ENCODE measurements at regions not wholly inside any gene's neighbourhood (a gene's known extent, or its start where the extent isn't known, plus 50 kb on each side); places are given as distances from the start of the nearest gene placed in this dataset.

- Histone ChIP-seq H3K4me3 (ENCODE audit: low read depth, low read length) (no peak overlapping the region), H3K36me3 (ENCODE audit: control insufficient read depth, insufficient read depth, low read length) (no peaks in the 10 kb centered on the region), H3K27ac (ENCODE audit: insufficient read depth, low read length, poor library complexity, severe bottlenecking) (no peak overlapping the region), H3K27me3 (ENCODE audit: control insufficient read depth, insufficient read depth, low read length) (no peaks in the 10 kb centered on the region), H3K4me1 (ENCODE audit: control insufficient read depth, insufficient read depth, low read length, poor library complexity, severe bottlenecking) (no peaks in the 10 kb centered on the region), H3K9me3 (ENCODE audit: control insufficient read depth in 2 of 2, low read length in 2 of 2) (no peaks in the 10 kb centered on the region)
- Mint-ChIP-seq H3K36me3 (no peaks in the 10 kb centered on the region), H3K9me3 (no peaks in the 10 kb centered on the region), H3K27me3 (no peaks in the 10 kb centered on the region), H3K4me3 (no peak overlapping the region), H3K4me1 (no peaks in the 10 kb centered on the region), H3K27ac (no peak overlapping the region)
- ATAC-seq (ENCODE audit: low read depth in 2 of 2) (no peak), DNase-seq (no peak)
Measured at GRCh38 chr9:119951090-119951489, 581.9 kb upstream of the BRINP1 start.

GRCh38 chr9:119945686-119946085, 576.5 kb upstream of the BRINP1 start:
- no peaks in the 10 kb centered on the region for H3K36me3 ChIP-seq (ENCODE audit: control insufficient read depth, insufficient read depth, low read length)
- H3K27me3 ChIP-seq (ENCODE audit: control insufficient read depth, insufficient read depth, low read length), result no peaks in the 10 kb centered on the region
- peaks cover 0 to 1% (median 0%) of the 10 kb centered on the region in 7 donors for H3K9me3 Mint-ChIP-seq
- H3K27ac ChIP-seq (ENCODE audit: insufficient read depth, low read length, poor library complexity, severe bottlenecking), result no peak overlapping the region
- no peak overlapping the region for H3K4me3 ChIP-seq (ENCODE audit: low read depth, low read length)
- no peaks in the 10 kb centered on the region for H3K9me3 ChIP-seq (ENCODE audit: control insufficient read depth in 2 of 2, low read length in 2 of 2)
- H3K36me3 Mint-ChIP-seq, result no peaks in the 10 kb centered on the region
- no peaks in the 10 kb centered on the region for H3K27me3 Mint-ChIP-seq
- no peaks in the 10 kb centered on the region for H3K4me1 ChIP-seq (ENCODE audit: control insufficient read depth, insufficient read depth, low read length, poor library complexity, severe bottlenecking)
- ATAC-seq (ENCODE audit: low read depth in 2 of 2) (no peak), DNase-seq (no peak)
- no peaks in the 10 kb centered on the region for H3K4me1 Mint-ChIP-seq
- no peak overlapping the region for H3K27ac Mint-ChIP-seq
- H3K4me3 Mint-ChIP-seq, result no peak overlapping the region

GRCh38 chr9:119941091-119941490, 571.9 kb upstream of the BRINP1 start:
- no peak overlapping the region for H3K4me3 Mint-ChIP-seq
- H3K4me3 ChIP-seq (ENCODE audit: low read depth, low read length), result no peak overlapping the region
- ATAC-seq (ENCODE audit: low read depth in 2 of 2) (no peak), DNase-seq (no peak)
- no peaks in the 10 kb centered on the region for H3K9me3 ChIP-seq (ENCODE audit: control insufficient read depth in 2 of 2, low read length in 2 of 2)
- no peaks in the 10 kb centered on the region for H3K4me1 ChIP-seq (ENCODE audit: control insufficient read depth, insufficient read depth, low read length, poor library complexity, severe bottlenecking)
- H3K27me3 ChIP-seq (ENCODE audit: control insufficient read depth, insufficient read depth, low read length), result no peaks in the 10 kb centered on the region
- no peak overlapping the region for H3K27ac Mint-ChIP-seq
- no peaks in the 10 kb centered on the region for H3K27me3 Mint-ChIP-seq
- H3K36me3 ChIP-seq (ENCODE audit: control insufficient read depth, insufficient read depth, low read length), result no peaks in the 10 kb centered on the region
- no peaks in the 10 kb centered on the region for H3K4me1 Mint-ChIP-seq
- H3K9me3 Mint-ChIP-seq, result peaks cover 0 to 2% (median 0%) of the 10 kb centered on the region in 7 donors
- H3K36me3 Mint-ChIP-seq, result no peaks in the 10 kb centered on the region
- H3K27ac ChIP-seq (ENCODE audit: insufficient read depth, low read length, poor library complexity, severe bottlenecking), result no peak overlapping the region

- no peak for DNase-seq
- Histone ChIP-seq H3K27ac (ENCODE audit: insufficient read depth, low read length, poor library complexity, severe bottlenecking) (no peak overlapping the region), H3K27me3 (ENCODE audit: control insufficient read depth, insufficient read depth, low read length) (no peaks in the 10 kb centered on the region), H3K4me1 (ENCODE audit: control insufficient read depth, insufficient read depth, low read length, poor library complexity, severe bottlenecking) (no peaks in the 10 kb centered on the region), H3K36me3 (ENCODE audit: control insufficient read depth, insufficient read depth, low read length) (no peaks in the 10 kb centered on the region), H3K9me3 (ENCODE audit: control insufficient read depth in 2 of 2, low read length in 2 of 2) (no peaks in the 10 kb centered on the region), H3K4me3 (ENCODE audit: low read depth, low read length) (no peak overlapping the region)
- Mint-ChIP-seq H3K27ac (no peak overlapping the region), H3K9me3 (peaks cover 0 to 2% (median 0%) of the 10 kb centered on the region in 7 donors), H3K4me1 (no peaks in the 10 kb centered on the region), H3K36me3 (no peaks in the 10 kb centered on the region), H3K27me3 (no peaks in the 10 kb centered on the region), H3K4me3 (no peak overlapping the region)
- no peak for ATAC-seq (ENCODE audit: low read depth in 2 of 2)
Measured at GRCh38 chr9:119938871-119939270, 569.6 kb upstream of the BRINP1 start.

GRCh38 chr9:119934497-119934896, 565.3 kb upstream of the BRINP1 start:
- no peak overlapping the region for H3K27ac Mint-ChIP-seq
- H3K27me3 Mint-ChIP-seq, result no peaks in the 10 kb centered on the region
- no peak overlapping the region for H3K27ac ChIP-seq (ENCODE audit: insufficient read depth, low read length, poor library complexity, severe bottlenecking)
- H3K9me3 ChIP-seq (ENCODE audit: control insufficient read depth in 2 of 2, low read length in 2 of 2), result no peaks in the 10 kb centered on the region
- peaks cover 0 to 7% (median 0%) of the 10 kb centered on the region in 7 donors for H3K9me3 Mint-ChIP-seq
- no peaks in the 10 kb centered on the region for H3K4me1 ChIP-seq (ENCODE audit: control insufficient read depth, insufficient read depth, low read length, poor library complexity, severe bottlenecking)
- no peak overlapping the region for H3K4me3 ChIP-seq (ENCODE audit: low read depth, low read length)
- H3K27me3 ChIP-seq (ENCODE audit: control insufficient read depth, insufficient read depth, low read length), result no peaks in the 10 kb centered on the region
- peak overlapping the region in 1 of 4 donors; percentile 82 for H3K4me3 Mint-ChIP-seq
- no peaks in the 10 kb centered on the region for H3K36me3 ChIP-seq (ENCODE audit: control insufficient read depth, insufficient read depth, low read length)
- DNase-seq (no peak), ATAC-seq (ENCODE audit: low read depth in 2 of 2) (no peak)
- no peaks in the 10 kb centered on the region for H3K4me1 Mint-ChIP-seq
- no peaks in the 10 kb centered on the region for H3K36me3 Mint-ChIP-seq

GRCh38 chr9:119933191-119933590, 564.0 kb upstream of the BRINP1 start:
- Histone ChIP-seq H3K27me3 (ENCODE audit: control insufficient read depth, insufficient read depth, low read length) (no peaks in the 10 kb centered on the region), H3K36me3 (ENCODE audit: control insufficient read depth, insufficient read depth, low read length) (no peaks in the 10 kb centered on the region), H3K4me1 (ENCODE audit: control insufficient read depth, insufficient read depth, low read length, poor library complexity, severe bottlenecking) (no peaks in the 10 kb centered on the region), H3K27ac (ENCODE audit: insufficient read depth, low read length, poor library complexity, severe bottlenecking) (no peak overlapping the region), H3K4me3 (ENCODE audit: low read depth, low read length) (no peak overlapping the region), H3K9me3 (ENCODE audit: control insufficient read depth in 2 of 2, low read length in 2 of 2) (no peaks in the 10 kb centered on the region)
- no peak for DNase-seq
- Mint-ChIP-seq H3K4me3 (no peak overlapping the region), H3K27me3 (no peaks in the 10 kb centered on the region), H3K27ac (no peak overlapping the region), H3K9me3 (peaks cover 0 to 7% (median 0%) of the 10 kb centered on the region in 7 donors), H3K4me1 (no peaks in the 10 kb centered on the region), H3K36me3 (no peaks in the 10 kb centered on the region)
- ATAC-seq (ENCODE audit: low read depth in 2 of 2), result no peak

GRCh38 chr9:119924736-119925135, 555.5 kb upstream of the BRINP1 start:
- Mint-ChIP-seq H3K27ac (no peak overlapping the region), H3K4me3 (no peak overlapping the region), H3K4me1 (no peaks in the 10 kb centered on the region), H3K36me3 (no peaks in the 10 kb centered on the region), H3K27me3 (no peaks in the 10 kb centered on the region), H3K9me3 (peaks cover 0 to 22% (median 4%) of the 10 kb centered on the region in 7 donors)
- no peak overlapping the region for H3K27ac ChIP-seq (ENCODE audit: insufficient read depth, low read length, poor library complexity, severe bottlenecking)
- no peaks in the 10 kb centered on the region for H3K36me3 ChIP-seq (ENCODE audit: control insufficient read depth, insufficient read depth, low read length)
- no peaks in the 10 kb centered on the region for H3K4me1 ChIP-seq (ENCODE audit: control insufficient read depth, insufficient read depth, low read length, poor library complexity, severe bottlenecking)
- no peaks in the 10 kb centered on the region for H3K27me3 ChIP-seq (ENCODE audit: control insufficient read depth, insufficient read depth, low read length)
- no peak overlapping the region for H3K4me3 ChIP-seq (ENCODE audit: low read depth, low read length)
- ATAC-seq (ENCODE audit: low read depth in 2 of 2) (no peak), DNase-seq (no peak)
- H3K9me3 ChIP-seq (ENCODE audit: control insufficient read depth in 2 of 2, low read length in 2 of 2), result no peaks in the 10 kb centered on the region

- H3K27ac Mint-ChIP-seq, result no peak overlapping the region
Measured at GRCh38 chr9:119917175-119917574, 547.9 kb upstream of the BRINP1 start.

More at GRCh38 chr9:119917175-119917574, 547.9 kb upstream of the BRINP1 start:
- Histone ChIP-seq H3K9me3 (ENCODE audit: control insufficient read depth in 2 of 2, low read length in 2 of 2) (no peaks in the 10 kb centered on the region), H3K36me3 (ENCODE audit: control insufficient read depth, insufficient read depth, low read length) (no peaks in the 10 kb centered on the region), H3K27ac (ENCODE audit: insufficient read depth, low read length, poor library complexity, severe bottlenecking) (no peak overlapping the region), H3K4me3 (ENCODE audit: low read depth, low read length) (no peak overlapping the region), H3K27me3 (ENCODE audit: control insufficient read depth, insufficient read depth, low read length) (no peaks in the 10 kb centered on the region), H3K4me1 (ENCODE audit: control insufficient read depth, insufficient read depth, low read length, poor library complexity, severe bottlenecking) (no peaks in the 10 kb centered on the region)
- H3K4me1 Mint-ChIP-seq, result no peaks in the 10 kb centered on the region
- peaks cover 2 to 15% (median 3%) of the 10 kb centered on the region in 7 donors for H3K9me3 Mint-ChIP-seq
- ATAC-seq (ENCODE audit: low read depth in 2 of 2) (no peak), DNase-seq (no peak)
- no peaks in the 10 kb centered on the region for H3K36me3 Mint-ChIP-seq
- H3K4me3 Mint-ChIP-seq, result no peak overlapping the region
- peaks cover 4% of the 10 kb centered on the region for H3K27me3 Mint-ChIP-seq
